ENCODE measurements at regions not wholly inside any gene's neighbourhood (a gene's known extent, or its start where the extent isn't known, plus 50 kb on each side); places are given as distances from the start of the nearest gene placed in this dataset.

DNA sequence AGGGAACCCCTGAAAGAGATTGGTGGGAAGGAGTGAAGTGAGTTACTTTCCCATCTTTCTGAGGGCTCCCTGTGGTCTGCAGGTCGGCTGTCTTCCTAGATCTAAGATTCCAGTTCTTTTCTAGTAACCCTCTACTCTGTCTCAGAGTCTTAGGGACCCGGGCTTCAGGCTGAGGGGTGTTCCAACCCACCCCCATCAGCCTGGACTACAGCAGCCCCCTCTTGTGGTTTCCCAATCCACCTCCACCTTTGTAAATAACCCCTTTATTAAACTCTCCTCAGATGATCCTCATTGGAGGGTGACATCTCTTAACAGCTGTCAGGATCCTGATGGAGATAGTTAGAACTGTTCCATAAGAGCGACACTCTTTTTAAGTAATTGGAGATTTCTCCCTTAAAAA is 300.4 kb downstream of the LRFN2 start (continued):
- TF ChIP-seq KIAA2018 (CRISPR knock-in tag; IDR thresholded peaks at IDR 0.05; ENCODE audit: borderline replicate concordance) (no peak), ATF7 (IDR thresholded peaks at IDR 0.05) (no peak), ATF7 (CRISPR knock-in tag; IDR thresholded peaks at IDR 0.05) (no peak), ZNF44 (CRISPR knock-in tag; IDR thresholded peaks at IDR 0.05) (no peak), ZNF275 (CRISPR knock-in tag; IDR thresholded peaks at IDR 0.05; ENCODE audit: borderline replicate concordance) (no peak), SRSF1 (optimal IDR thresholded peaks at IDR 0.05; ENCODE audit: low read depth, low read length) (no peak), ARHGAP35 (CRISPR knock-in tag; IDR thresholded peaks at IDR 0.05; ENCODE audit: borderline replicate concordance) (no peak), CHD4 (IDR thresholded peaks at IDR 0.05; ENCODE audit: borderline replicate concordance, low read length) (no peak)
- TF ChIP-seq, protein P1, sequence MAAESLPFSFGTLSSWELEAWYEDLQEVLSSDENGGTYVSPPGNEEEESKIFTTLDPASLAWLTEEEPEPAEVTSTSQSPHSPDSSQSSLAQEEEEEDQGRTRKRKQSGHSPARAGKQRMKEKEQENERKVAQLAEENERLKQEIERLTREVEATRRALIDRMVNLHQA (CRISPR knock-in tag; IDR thresholded peaks at IDR 0.05) = no peak
- TF ChIP-seq, protein P2, sequence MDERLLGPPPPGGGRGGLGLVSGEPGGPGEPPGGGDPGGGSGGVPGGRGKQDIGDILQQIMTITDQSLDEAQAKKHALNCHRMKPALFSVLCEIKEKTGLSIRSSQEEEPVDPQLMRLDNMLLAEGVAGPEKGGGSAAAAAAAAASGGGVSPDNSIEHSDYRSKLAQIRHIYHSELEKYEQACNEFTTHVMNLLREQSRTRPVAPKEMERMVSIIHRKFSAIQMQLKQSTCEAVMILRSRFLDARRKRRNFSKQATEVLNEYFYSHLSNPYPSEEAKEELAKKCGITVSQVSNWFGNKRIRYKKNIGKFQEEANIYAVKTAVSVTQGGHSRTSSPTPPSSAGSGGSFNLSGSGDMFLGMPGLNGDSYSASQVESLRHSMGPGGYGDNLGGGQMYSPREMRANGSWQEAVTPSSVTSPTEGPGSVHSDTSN (CRISPR knock-in tag; IDR thresholded peaks at IDR 0.05) = no peak
